CD4-positive, alpha-beta T cell treated with Interleukin-1 beta for 1 hour (primary cell): ENCODE measurements at regions not wholly inside any gene's neighbourhood (a gene's known extent, or its start where the extent isn't known, plus 50 kb on each side); places are given as distances from the start of the nearest gene placed in this dataset.
"Not testable (repeated sequence)": the region's sequence is repeated elsewhere in the genome, so short reads cannot be mapped to it uniquely, and the experiment has no call there.

Experiments used
- DNase-seq, 2 donors: peaks; one replicate each; pipeline ENCODE4 v3.0.0-alpha.2; 2020 to 2022

DNA sequence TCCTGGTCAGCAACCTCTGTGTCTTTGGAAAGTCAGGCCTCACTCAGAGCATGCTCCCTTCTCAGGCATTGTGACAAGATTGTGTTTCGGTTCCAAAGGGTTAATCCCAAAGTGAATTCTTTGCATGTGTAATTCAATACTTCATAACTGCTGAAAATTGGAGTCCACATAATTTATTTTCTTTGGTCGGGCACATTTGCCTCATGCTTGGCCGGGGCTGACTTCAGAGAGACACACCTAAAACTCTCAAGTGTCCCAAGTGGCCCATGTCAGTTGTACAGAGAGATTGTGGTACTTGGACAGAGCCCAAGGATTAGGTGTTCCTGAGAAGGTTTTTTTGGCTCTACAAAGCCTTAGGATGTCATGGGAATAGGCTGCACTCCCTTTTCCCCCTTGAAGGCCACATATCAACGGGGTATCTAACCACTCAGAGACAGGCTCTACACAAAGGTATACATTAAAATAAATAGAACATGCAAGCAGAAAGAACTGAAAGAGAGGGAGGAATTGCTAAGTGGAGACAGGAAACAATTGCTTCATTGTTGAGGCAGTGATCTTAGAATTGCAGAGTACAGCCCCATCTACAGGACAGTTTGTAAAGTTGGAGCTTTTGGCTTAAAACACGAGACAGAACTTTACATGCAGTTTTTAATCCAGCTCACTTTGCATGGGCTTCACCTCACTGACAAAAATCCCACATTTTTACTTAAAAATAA is 1232.3 kb upstream of the ZEB2 start:
- DNase-seq: no peak

DNA sequence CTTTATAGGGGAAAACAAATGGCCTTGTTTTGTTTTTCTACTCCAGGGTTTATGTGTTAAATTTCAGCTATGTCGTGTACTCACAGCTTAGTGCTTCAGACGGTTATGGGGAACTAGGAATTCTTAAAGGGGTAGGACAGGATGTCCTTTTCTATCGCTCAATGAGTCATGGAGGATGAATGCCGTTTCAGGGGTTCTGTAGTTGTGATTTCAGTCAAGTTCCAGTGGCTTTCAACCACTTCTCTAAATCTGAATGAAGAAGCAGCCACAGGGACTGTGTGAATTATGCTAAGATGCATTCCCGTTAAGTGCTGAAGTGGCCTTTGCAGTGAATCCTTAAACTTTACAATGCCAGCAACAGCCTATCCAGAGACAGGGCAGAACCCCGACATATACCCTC is 1231.7 kb upstream of the ZEB2 start:
- DNase-seq: peak in 1 of 2 donors; percentile 35

DNA sequence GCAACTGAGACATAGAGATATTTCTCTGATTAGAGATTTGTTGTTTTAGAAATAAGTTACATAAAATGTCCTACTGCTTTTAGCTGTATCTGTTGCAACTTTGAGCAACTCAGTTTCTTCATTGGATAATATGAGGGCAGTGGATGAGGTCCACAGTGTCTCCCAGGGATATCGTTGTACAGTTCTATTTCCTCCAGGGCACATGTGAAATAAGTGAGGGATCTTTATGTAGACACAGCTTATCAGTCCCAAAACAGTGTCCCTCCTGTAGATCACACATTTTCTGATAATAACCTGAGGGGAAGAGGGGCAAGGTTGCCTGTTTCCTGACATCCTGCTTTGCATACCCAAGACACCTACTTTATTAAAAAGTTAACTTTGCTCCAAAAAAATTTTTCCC is 1231.2 kb upstream of the ZEB2 start:
- DNase-seq: no peak

DNA sequence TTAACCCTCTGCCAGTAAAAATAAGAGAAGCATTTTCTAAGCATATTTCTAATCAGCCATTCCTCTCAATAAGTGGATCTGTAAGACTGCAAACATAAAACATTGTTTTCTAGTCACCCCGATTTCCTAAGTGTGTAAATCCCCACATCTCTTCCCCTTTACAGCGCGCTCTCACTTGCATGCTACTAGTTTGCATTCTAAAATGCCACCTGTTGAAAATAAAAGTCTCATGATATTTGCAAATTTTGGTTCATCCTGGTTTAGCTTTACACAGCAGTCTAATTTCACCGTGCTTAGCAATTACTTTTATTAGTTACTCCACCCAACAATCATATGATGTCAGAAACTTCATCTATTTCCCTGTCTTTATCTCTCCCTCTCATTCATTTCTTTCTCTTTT is 1230.7 kb upstream of the ZEB2 start:
- DNase-seq: peak in 1 of 2 donors; percentile 11

- DNase-seq: no peak
These were observed 1230.2 kb upstream of the ZEB2 start for GRCh38 chr2:145750144-145750543.

- no peak for DNase-seq
These were observed 1229.6 kb upstream of the ZEB2 start for GRCh38 chr2:145749556-145749955.

- no peak for DNase-seq
These were observed 1229.0 kb upstream of the ZEB2 start for GRCh38 chr2:145748927-145749326.

GRCh38 chr2:145747715-145748114 is 1227.8 kb upstream of the ZEB2 start:
- DNase-seq: no peak

DNA sequence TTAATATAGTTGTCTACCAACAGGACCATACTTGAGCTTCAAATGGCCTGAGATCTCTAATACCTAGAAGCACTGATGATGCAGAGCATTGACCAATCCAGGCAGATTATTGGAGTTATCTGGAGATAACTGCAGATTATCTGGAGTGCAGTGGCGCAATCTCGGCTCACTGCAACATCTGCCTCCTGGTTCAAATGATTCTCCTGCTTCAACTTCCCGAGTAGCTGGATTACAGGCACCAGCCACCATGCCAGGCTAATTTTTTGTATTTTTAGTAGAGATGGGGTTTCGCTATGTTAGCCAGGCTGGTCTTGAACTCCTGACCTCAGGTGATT is 1225.4 kb upstream of the ZEB2 start:
- DNase-seq: not testable (repeated sequence)

DNA sequence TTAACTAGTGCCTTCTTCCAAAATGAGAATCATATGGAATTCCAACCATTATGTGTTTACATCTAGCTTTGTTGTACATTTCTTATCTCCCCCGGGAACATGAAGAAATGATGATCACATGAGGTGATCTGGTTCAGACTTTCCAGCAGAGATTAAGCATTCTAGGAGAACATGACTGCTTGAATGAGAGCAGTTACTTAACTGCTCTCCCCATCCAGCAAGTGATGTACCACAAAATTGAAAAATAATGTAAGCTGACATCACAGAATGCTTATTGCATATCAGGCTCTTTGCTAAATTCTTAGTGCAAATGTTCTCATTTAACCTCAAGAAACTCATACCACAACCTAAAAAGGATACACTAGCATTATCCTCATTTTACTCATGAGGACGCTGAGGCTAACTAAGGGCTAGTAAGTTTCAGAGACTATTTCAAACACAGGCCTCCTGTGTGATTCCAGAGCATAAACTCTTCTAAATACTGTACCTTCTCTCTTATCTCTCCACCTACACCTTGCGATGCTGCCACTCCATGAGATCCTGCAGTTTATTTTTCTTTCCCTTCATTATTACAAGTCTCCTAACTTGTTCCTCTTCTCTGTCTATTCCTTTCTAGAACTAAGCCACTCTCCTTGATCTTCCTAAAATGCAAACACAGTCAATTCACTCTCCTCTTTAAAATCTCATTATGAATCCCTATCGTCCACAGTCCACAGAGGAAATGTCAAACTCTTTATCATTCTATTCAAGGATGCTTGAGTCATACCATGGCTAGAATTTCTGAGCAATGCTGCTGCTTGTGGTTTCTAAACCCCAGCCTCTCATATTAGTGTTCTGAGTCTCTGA is 1224.8 kb upstream of the ZEB2 start:
- no peak for DNase-seq

DNA sequence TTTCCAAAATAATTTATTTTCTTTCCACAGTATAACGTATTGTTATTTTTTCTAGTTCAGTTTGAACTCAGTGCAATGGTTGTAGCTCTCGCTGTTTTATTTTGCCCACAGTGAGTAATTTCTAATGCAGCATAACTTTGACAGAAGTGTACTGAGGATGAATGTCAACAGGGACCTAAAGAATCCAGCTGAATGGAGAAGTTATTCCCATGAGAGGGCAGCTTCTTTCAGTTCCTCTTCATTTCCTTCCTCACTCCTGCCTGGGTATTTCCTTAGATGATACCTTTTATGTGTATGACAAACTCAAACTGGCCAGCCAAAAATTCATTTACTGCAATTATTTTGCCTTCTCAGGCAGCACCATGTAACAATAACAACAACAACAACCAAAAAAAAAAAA is 1223.1 kb upstream of the ZEB2 start:
- no peak for DNase-seq

DNA sequence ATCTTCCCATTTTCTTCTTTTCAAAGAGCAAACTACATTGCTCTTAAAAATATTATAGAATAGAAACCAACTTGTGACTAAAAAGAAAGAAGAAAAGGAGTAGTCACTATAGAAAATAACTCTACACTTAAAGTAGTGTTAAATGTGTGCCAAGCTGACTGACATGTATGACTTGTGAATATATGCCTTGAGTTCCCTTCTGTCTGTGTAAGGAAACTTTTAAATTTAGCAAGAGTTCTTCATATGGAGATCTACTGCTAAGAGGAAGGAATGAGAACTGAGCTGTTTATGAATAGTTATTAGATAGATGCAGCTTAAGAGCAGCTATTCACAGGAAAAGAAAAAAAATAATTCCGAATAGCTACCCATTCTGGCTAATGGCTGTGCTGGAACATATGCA is 1221.7 kb upstream of the ZEB2 start:
- DNase-seq: no peak

GRCh38 chr2:145741181-145741580 is 1221.3 kb upstream of the ZEB2 start:
- no peak for DNase-seq

DNA sequence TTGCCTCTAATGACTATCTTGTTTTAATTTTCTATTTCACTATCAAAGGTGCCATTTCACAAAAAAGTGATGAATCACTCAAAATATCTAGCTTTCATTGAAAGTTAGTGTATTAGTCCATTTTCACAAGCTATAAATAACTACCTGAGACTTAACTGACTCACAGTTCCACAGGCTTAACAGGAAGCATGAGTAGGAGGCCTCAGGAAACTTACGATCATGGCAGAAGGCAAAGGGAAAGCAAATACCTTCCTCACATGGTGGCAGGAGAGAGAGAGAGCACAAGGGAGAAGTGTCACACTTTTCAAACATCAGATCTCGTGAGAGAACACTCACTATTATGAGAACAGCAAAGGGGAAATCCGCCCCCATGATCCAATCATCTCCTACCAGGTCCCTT is 1220.4 kb upstream of the ZEB2 start:
- DNase-seq: no peak

- no peak for DNase-seq
These were observed 1219.8 kb upstream of the ZEB2 start for GRCh38 chr2:145739681-145740080.

- DNase-seq: no peak
These were observed 1217.0 kb upstream of the ZEB2 start for GRCh38 chr2:145736871-145737270.

- no peak for DNase-seq
These were observed 1211.5 kb upstream of the ZEB2 start for GRCh38 chr2:145731467-145731866.

DNA sequence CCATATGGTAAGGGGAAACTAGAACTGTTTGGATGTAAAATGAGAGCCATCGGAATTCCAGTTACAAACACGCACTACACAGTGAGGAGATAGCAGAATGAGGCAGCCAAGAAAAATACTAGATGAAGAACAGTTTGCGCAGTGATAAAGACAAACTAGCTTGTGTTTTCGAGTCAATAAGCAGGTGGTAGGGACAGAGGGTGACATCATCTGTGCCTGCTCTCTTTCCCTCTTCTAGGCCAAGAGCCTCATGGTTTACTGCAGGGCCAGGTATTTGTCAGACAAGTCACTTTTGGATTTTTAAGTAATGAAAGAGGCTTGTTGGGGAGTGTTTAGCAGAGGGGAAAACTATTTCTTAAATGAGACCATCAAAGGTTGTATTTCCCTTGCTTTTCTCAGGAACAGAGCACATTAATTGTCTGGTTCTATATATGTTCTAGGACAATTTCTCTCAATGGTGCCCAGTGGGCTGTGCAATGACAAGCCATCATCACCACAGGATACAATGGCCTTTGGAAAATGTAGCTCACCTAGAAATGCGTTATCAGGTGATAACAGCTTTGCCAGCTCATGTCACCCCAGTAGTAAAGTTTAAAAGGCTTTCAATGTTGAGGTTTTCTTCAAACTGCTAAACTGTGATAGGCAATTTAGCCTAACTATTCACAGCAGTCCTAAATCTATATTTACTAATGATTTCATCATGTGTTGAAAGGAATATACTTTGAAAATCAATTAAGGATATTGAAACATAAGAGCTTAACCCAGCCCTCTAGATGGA is 1210.3 kb upstream of the ZEB2 start:
- no peak for DNase-seq

- DNase-seq: no peak
These were observed 1209.6 kb upstream of the ZEB2 start for GRCh38 chr2:145729481-145729880.

DNA sequence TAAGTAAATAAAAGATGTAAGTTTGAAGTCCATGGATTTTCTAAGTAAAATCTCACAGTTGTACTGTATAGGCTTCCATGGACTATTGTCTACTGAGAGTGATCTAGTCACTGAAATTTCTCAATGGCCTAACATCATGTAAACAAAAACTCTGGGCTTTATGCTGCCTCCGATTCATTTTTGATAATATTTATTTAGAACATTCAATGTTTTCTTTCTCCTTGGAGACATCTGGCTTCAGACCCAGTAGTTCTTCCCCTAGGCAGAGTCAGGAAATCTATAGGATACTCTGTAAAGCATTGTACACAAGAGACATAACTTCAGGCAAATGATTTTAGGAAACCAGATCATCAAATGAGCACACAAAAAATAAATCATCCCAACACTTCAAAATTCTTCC is 1208.6 kb upstream of the ZEB2 start:
- DNase-seq: no peak

DNA sequence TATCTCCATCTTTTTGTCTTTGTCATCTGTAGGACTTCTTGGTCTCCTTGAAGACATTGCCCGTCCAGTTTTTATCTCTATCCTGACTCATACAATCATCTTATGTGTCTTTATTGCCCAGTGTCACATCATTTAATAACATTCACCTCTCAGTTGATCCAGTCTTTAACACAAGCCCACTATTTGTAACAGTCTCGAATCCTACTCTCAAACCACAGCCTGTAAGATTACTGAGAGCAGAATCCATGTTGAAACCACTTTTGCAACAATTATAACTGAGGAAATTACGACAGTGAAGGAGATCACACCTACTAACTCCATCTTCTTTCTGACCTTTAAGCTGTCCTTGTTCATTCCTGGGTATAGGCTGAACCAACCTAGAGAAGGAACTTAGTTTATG is 1206.0 kb upstream of the ZEB2 start:
- no peak for DNase-seq

DNA sequence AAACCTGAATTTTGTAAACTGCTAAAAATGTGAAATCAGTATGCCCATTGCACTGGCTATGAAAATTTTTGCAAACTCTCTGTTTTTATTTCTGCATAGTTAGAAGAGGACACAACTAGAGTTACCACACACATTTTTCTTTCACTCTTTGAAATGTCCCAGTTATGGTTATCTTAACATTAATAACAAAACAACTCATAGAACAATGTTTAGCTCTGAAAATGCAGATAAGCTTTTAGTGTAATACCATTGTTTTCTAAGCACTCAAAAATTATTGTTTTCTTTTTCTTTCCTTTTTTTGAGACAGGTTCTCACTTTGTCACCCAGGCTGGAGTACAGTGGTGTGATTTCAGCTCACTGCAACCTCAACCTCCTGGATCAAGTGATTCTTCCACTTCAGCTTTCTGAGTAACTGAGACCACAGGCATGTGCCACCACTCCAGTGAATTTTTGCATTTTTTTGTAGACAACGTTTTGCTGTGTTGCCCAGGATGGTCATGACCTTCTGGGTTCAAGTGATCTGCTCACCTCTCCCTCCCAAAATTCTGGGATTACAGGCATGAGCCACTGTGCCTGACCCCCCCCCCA is 1204.5 kb upstream of the ZEB2 start:
- DNase-seq: no peak

- DNase-seq: no peak
These were observed 1204.0 kb upstream of the ZEB2 start for GRCh38 chr2:145723872-145724271.
